ENCODE measurements at regions not wholly inside any gene's neighbourhood (a gene's known extent, or its start where the extent isn't known, plus 50 kb on each side); places are given as distances from the start of the nearest gene placed in this dataset.

DNA sequence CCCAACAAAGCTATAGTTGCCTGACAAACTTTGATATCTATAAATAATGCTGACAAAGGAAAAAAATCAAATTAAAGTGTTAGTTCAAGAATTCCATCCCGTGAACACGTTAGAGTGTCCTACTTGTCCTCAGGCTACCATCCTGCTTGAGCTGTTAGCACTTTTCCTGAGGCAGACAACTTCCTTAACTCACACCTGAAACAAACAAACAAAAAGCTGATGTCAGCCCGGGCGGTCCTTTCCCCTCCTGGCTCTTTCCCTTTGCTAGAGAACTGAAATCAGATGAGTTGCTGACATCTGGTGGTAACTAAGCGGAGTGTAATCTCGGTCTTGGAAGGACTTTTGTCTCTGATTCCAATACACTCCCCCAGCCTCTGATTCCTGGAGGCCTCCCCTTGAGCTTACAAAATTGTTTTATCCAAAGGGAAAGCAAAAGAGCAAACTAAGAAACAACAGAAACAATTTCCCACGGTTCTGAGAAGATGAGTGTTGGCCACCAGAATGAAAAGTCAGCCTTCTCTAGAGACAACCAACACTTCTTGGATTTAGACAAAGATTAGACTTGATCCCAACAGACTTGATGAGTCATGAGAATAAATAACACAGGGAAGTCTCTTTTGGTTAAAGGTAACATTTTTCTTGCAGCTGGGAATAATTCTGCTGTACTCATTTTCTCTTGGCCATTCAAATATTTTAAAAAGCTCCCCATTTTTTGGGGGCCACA lies 135.4 kb downstream of the PROX1 start:
- H3K4me3 ChIP-seq (ENCODE audit: low read depth, low read length), result no peak overlapping the region
- DNase-seq (ENCODE audit: low read depth), result peak; percentile 84
- TF ChIP-seq, protein P1, sequence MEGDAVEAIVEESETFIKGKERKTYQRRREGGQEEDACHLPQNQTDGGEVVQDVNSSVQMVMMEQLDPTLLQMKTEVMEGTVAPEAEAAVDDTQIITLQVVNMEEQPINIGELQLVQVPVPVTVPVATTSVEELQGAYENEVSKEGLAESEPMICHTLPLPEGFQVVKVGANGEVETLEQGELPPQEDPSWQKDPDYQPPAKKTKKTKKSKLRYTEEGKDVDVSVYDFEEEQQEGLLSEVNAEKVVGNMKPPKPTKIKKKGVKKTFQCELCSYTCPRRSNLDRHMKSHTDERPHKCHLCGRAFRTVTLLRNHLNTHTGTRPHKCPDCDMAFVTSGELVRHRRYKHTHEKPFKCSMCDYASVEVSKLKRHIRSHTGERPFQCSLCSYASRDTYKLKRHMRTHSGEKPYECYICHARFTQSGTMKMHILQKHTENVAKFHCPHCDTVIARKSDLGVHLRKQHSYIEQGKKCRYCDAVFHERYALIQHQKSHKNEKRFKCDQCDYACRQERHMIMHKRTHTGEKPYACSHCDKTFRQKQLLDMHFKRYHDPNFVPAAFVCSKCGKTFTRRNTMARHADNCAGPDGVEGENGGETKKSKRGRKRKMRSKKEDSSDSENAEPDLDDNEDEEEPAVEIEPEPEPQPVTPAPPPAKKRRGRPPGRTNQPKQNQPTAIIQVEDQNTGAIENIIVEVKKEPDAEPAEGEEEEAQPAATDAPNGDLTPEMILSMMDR (IDR thresholded peaks at IDR 0.05; ENCODE audit: control insufficient read depth, extremely low read depth, insufficient read depth), result peak; percentile 71

DNA sequence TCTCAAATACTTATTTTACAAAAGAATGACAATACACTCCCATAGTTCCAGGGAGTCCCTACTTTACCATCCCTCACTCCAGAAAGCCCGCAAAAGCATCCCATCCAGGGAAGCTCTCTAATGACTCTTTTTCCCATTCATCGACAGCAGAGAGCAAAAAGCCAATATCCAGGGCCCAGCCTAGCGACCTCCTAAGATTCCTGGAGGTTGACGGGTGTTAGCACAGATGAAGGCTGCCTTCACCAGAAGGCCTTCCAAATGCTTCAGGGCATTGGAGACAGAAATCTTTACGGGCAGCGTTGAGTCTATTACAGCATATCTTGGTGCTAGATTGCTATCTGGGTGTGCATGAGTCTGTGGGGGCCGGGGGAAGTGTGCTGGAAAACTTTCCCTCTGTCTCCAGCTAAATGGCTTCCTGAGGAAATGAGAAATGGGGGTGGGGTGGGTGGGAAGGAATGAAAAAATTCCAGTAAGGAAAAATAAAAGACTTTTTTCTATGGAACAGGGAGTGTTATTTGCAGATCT lies 136.6 kb downstream of the PROX1 start:
- H3K4me3 ChIP-seq (ENCODE audit: low read depth, low read length), result no peak overlapping the region
- DNase-seq (ENCODE audit: low read depth), result no peak
- TF ChIP-seq, protein P1 (IDR thresholded peaks at IDR 0.05; ENCODE audit: control insufficient read depth, extremely low read depth, insufficient read depth), result no peak

DNA sequence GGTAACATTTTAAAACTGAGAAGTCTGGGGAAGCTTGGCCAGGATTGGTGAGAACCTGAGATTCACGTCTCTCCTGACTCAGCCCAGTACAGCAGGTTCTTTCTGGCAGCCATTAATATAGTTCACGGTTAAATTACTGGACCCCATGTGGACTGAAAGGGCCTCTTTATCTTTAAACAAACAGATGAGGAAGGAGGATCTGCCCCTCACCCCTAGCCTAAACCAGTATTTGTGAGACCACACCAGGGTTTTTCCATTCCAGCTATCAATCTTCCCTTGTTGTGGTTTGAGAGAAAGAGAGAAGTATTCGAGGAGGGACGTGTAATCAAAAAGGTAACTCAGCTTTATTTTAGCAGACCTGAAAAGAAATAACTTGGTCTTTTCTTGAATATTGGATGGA lies 137.1 kb downstream of the PROX1 start:
- no peak overlapping the region for H3K4me3 ChIP-seq (ENCODE audit: low read depth, low read length)
- DNase-seq (ENCODE audit: low read depth), result no peak
- TF ChIP-seq, protein P1 (IDR thresholded peaks at IDR 0.05; ENCODE audit: control insufficient read depth, extremely low read depth, insufficient read depth), result no peak

DNA sequence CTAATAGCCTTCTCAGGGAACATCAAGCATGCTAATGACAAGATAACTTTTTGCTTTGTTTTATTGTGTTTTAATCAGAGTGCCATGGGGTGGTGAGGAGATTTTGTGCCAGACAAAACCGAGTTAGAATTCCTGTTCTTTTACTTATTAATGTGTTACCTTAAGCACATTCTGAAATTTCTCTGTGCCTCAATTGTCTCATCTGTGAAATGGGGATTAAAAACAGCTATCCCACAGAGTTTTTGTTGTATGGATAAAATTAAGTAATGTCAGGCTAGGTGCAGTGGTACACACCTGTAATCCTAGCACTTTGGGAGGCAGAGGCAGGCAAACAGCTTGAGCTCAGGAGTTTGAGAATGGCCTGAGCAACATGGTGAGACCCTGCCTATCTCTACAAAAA lies 138.0 kb downstream of the PROX1 start:
- TF ChIP-seq, protein P1 (IDR thresholded peaks at IDR 0.05; ENCODE audit: control insufficient read depth, extremely low read depth, insufficient read depth), result no peak
- DNase-seq (ENCODE audit: low read depth), result no peak
- no peak overlapping the region for H3K4me3 ChIP-seq (ENCODE audit: low read depth, low read length)

DNA sequence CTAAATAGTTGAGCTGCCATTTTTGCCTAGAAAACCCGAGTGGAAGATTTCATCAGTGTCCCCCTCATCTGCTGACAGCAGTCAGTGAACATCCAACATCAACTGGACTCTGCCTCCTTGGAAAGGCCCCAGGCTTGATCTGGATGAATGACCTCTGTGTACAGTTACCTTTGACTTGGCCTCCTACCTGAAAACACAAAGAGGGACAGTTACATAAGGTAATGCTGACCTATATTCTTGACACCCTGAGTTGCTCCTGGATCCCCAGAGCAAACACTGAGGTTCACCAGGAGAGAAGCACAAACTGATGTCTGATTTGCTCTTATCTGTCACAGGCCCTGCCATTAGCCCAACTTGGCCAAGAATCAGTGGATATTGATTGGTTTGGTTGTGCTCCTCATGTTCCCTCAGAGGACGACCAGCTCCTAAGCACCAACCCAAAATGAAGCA lies 138.9 kb downstream of the PROX1 start:
- DNase-seq (ENCODE audit: low read depth), result no peak
- no peak overlapping the region for H3K4me3 ChIP-seq (ENCODE audit: low read depth, low read length)
- TF ChIP-seq, protein P1 (IDR thresholded peaks at IDR 0.05; ENCODE audit: control insufficient read depth, extremely low read depth, insufficient read depth), result no peak

DNA sequence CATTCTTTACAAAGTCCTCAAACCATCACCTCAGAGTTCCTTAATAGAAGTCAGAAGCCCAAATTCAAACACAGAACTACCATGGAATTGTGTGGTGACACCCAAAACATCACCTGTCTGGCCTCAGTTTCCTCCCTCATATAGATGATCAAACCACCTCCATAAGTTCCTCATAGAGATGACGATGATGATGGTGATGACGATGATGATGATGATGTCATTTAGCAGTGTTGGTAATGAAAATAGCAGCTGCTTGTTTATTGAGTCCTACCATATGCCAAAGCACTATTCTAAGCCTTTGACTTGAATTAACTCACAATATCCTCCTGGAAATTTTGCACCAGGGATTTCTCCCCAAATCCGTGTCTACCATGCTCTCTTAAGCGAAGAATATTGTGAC lies 139.9 kb downstream of the PROX1 start:
- DNase-seq (ENCODE audit: low read depth), result no peak
- TF ChIP-seq, protein P1 (IDR thresholded peaks at IDR 0.05; ENCODE audit: control insufficient read depth, extremely low read depth, insufficient read depth), result no peak
- H3K4me3 ChIP-seq (ENCODE audit: low read depth, low read length), result no peak overlapping the region

DNA sequence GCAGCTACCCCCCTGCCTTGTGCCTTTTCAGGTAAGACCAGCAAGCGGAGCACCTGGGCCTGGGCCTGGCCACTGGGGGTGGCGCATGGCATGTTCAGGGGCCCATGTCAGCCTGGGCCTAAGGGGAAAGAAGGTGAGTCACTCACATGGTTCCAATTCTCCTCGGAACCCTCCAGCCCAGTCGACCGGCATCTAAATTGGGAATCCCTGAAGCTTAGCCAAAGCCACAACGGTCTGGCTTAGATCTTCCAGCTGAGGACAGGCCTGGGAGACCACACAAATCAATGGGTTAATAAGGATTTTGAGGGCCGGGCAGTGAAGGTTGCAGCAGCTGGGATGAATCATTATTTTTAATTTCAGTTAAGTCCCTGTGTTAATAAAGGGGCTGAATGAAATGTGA lies 145.1 kb upstream of the SMYD2 start:
- H3K4me3 ChIP-seq (ENCODE audit: low read depth, low read length), result no peak overlapping the region
- no peak for DNase-seq (ENCODE audit: low read depth)
- TF ChIP-seq, protein P1 (IDR thresholded peaks at IDR 0.05; ENCODE audit: control insufficient read depth, extremely low read depth, insufficient read depth), result no peak

Measured in LNCaP clone FGC (cell line).